Panc1 (cell line): ENCODE measurements at regions not wholly inside any gene's neighbourhood (a gene's known extent, or its start where the extent isn't known, plus 50 kb on each side); places are given as distances from the start of the nearest gene placed in this dataset.
A peak's percentile ranks its signal among the peaks of the same experiment; 100 is the strongest.
"Not testable (repeated sequence)": the region's sequence is repeated elsewhere in the genome, so short reads cannot be mapped to it uniquely, and the experiment has no call there.

Experiments
- ATAC-seq: fragments of 200-7000 bp; cut with Tn5 transposase; 2 replicates; pipeline ENCODE4 v1.9.1; 2020; ENCODE audit warnings: mild to moderate bottlenecking, moderate library complexity
- BruUV-seq: library from RNA; stranded (reverse); fragments of 400-500 nt; replicated peaks from 2 replicates; lab custom pipeline; 2021; lab: Mats Ljungman, UMichigan
- CTCF ChIA-PET: fragments of 300-600 bp; sonication (Branson Sonifier 250); formaldehyde crosslinking; loops from one replicate; lab custom pipeline; 2022; ENCODE audit warnings: antibody characterized with exemption; lab: Charles Lee
- POLR2A ChIA-PET: fragments of 300-600 bp; sonication (Branson Sonifier 250); formaldehyde crosslinking; loops from one replicate; lab custom pipeline; 2022; ENCODE audit warnings: antibody characterized with exemption; lab: Charles Lee
- DNase-seq: peaks from one replicate; pipeline ENCODE4 v3.0.0-alpha.2; 2010; ENCODE audit warnings: low read depth, low spot score
- H3K27ac ChIP-seq: 2 replicates; pipeline ENCODE4 v1.5.1; 2011; ENCODE audit warnings: mild to moderate bottlenecking, low read length, inconsistent platforms
- H3K27me3 ChIP-seq: fragments of 200-500 bp; sonication (Bioruptor generic); 2 replicates; pipeline ENCODE4 v1.6.0; 2014; ENCODE audit warnings: low read length, inconsistent platforms; ENCODE audit not compliant: control insufficient read depth, insufficient read depth
- H3K36me3 ChIP-seq: fragments of 200-500 bp; sonication (Bioruptor generic); 2 replicates; pipeline ENCODE4 v1.5.1; 2014; ENCODE audit warnings: inconsistent platforms, mild to moderate bottlenecking, low read length, moderate library complexity; ENCODE audit not compliant: control insufficient read depth, insufficient read depth
- H3K4me1 ChIP-seq: 2 replicates; pipeline ENCODE4 v1.5.1; 2011; ENCODE audit warnings: inconsistent platforms, mild to moderate bottlenecking, low read length, moderate library complexity; ENCODE audit not compliant: control insufficient read depth, insufficient read depth
- H3K4me3 ChIP-seq, 2 experiments: 2 replicates each; pipeline ENCODE4 v1.5.1; 2011 to 2012; ENCODE audit warnings: low read depth in 2 of 2, low read length in 2 of 2, mild to moderate bottlenecking in 2 of 2, inconsistent platforms in 1 of 2, moderate library complexity in 1 of 2
- H3K9me3 ChIP-seq: fragments of 200-500 bp; sonication (Bioruptor generic); 2 replicates; pipeline ENCODE4 v1.5.1; 2014; ENCODE audit warnings: low read depth, mild to moderate bottlenecking, inconsistent platforms, low read length, moderate library complexity; ENCODE audit not compliant: control insufficient read depth, insufficient read depth
- CTCF ChIP-seq: fragments of 450-650 bp; IDR thresholded peaks from 2 replicates; pipeline ENCODE4 v1.5.1; 2017; ENCODE audit warnings: mild to moderate bottlenecking
- POLR2AphosphoS5 ChIP-seq: IDR thresholded peaks from 2 replicates; pipeline ENCODE4 v1.6.1; 2012; ENCODE audit warnings: mild to moderate bottlenecking, low read depth, low read length, moderate library complexity
- REST ChIP-seq, 2 experiments: IDR thresholded peaks; 2 replicates each; pipeline ENCODE4 v1.6.1; 2011 to 2012; ENCODE audit warnings: low read depth in 2 of 2, control low read depth in 1 of 2, low read length in 1 of 2, mild to moderate bottlenecking in 1 of 2, moderate library complexity in 1 of 2; ENCODE audit not compliant: insufficient read depth in 1 of 2
- SIN3A ChIP-seq: IDR thresholded peaks from 2 replicates; pipeline ENCODE4 v1.6.1; 2012; ENCODE audit warnings: low read depth, mild to moderate bottlenecking, low read length, moderate library complexity, borderline replicate concordance; ENCODE audit not compliant: insufficient read depth
- TCF7L2 ChIP-seq: IDR thresholded peaks from 2 replicates; pipeline ENCODE4 v1.6.1; 2011; ENCODE audit warnings: mild to moderate bottlenecking, low read depth, low read length, inconsistent platforms
- in situ Hi-C: cut with HindIII; loops from 2 replicates; pipeline ENCODE4 v1.10.0; 2016; ENCODE audit warnings: low sequenced_read_pairs, low pct_unique_long_range_greater_than_20kb
- intact Hi-C: fragments of 100-400 bp; cut with micrococcal nuclease; formaldehyde crosslinking; loops from one replicate; pipeline ENCODE4 v1.10.0; 2022; ENCODE audit not compliant: unreplicated experiment

DNA sequence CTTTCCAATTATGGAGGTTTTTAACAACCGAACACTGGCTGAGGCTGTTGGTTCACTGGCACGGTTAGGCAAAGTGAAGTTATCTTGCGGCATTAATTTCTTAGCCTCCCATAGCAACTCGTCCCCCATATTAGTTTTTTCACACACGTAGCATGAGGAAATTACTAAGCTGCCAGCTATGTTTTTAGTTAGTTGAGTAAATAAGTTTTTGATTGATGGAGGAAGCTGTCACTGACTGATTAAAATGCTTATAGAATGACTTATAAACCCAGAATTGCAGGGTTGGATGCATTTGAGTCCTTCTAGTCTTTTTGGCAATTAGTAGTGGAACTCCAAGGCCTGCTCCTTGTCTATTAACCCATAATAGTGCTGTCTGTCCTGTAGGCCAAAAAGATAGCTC lies 97.1 kb downstream of the ALG10 start:
- H3K27ac ChIP-seq: no peak overlapping the region
- H3K4me3 ChIP-seq: no peak overlapping the region
- ChIA-PET POLR2A (no interaction called here), CTCF (no interaction called here)
- no peak for ATAC-seq
- in situ Hi-C loops: no loop called here
- no TSS peak for BruUV-seq
- H3K9me3 ChIP-seq: no peaks in the 10 kb centered on the region
- no peaks in the 10 kb centered on the region for H3K4me1 ChIP-seq
- no peaks in the 10 kb centered on the region for H3K36me3 ChIP-seq
- TF ChIP-seq SIN3A: no peak
- no peak for TF ChIP-seq REST (IDR thresholded peaks at IDR 0.05; ENCODE audit: insufficient read depth in 1 of 2, low read depth in 2 of 2, low read length in 1 of 2)
- TF ChIP-seq POLR2AphosphoS5: no peak
- no peak for TF ChIP-seq CTCF
- TF ChIP-seq TCF7L2: no peak
- peak; percentile 7 for DNase-seq
- intact Hi-C loops: no loop called here
- H3K27me3 ChIP-seq: no peaks in the 10 kb centered on the region; the same call in 1 of the 2 replicates

DNA sequence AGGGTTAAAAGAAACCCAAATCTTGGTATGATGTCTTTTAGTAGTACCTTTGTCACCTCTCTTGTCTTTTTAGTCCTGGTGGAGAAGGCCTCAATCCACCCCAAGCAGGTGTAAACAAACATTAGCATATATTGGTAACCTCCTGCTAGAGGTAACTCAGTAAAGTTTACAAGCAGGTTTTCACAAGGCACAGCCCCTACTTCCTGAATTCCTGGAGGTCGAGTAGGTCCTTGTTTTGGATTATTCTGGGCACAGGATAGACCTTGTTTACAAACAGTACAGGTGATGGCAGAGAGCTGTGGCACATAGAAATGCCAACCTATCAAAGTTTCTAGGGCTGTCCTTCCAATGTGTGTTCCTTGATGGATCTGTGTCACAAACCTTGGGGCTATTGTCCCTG lies 99.1 kb downstream of the ALG10 start:
- intact Hi-C loops: loop anchor here (5.0 kb wide), 1 partner anchor 506 kb away; no protein-coding TSS in a partner anchor
- H3K4me1 ChIP-seq: no peaks in the 10 kb centered on the region
- H3K4me3 ChIP-seq: no peak overlapping the region
- POLR2A ChIA-PET: no interaction called here
- CTCF ChIA-PET: no interaction called here
- no peak overlapping the region for H3K27ac ChIP-seq
- DNase-seq (no peak), ATAC-seq (no peak)
- H3K36me3 ChIP-seq: no peaks in the 10 kb centered on the region
- no TSS peak for BruUV-seq
- in situ Hi-C loops: no loop called here
- TF ChIP-seq POLR2AphosphoS5: no peak
- no peaks in the 10 kb centered on the region; the same call in 1 of the 2 replicates for H3K27me3 ChIP-seq
- no peaks in the 10 kb centered on the region for H3K9me3 ChIP-seq

DNA sequence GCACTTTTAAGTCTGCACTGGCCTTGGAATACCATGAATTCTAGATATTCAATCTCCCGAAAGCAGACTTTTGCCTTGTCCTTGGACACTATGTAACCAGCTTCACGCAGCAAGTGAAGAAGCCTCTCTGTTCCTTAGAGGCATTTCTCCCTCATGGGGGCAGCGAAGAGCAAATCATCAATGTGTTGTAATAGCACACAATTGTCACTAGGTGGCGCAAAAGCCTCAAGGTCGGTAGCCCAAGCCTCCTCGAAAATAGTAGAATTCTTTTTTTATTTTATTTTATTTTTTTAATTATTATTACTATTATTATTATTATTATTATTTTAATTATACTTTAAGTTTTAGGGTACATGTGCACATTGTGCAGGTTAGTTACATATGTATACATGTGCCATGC lies 100.8 kb downstream of the ALG10 start:
- H3K27ac ChIP-seq, H3K4me1 ChIP-seq, H3K9me3 ChIP-seq, H3K4me3 ChIP-seq, H3K36me3 ChIP-seq, BruUV-seq, in situ Hi-C loops, H3K27me3 ChIP-seq, POLR2A ChIA-PET: not testable (repeated sequence)
- intact Hi-C loops: loop anchor here (1.0 to 5.0 kb wide), 3 partner anchors 95 to 504 kb away; no protein-coding TSS in a partner anchor
- ATAC-seq: peak; percentile 83
- peak; percentile 92 for TF ChIP-seq CTCF
- peak; percentile 59 for DNase-seq
- CTCF ChIA-PET: interaction anchor here (0.6 to 0.7 kb wide), 2 partner anchors 93 to 98 kb away, joined by 3 to 6 read pairs; no protein-coding TSS in a partner anchor
